GM21515 (cell line): ENCODE measurements at regions not wholly inside any gene's neighbourhood (a gene's known extent, or its start where the extent isn't known, plus 50 kb on each side); places are given as distances from the start of the nearest gene placed in this dataset.
"Not testable (repeated sequence)": the region's sequence is repeated elsewhere in the genome, so short reads cannot be mapped to it uniquely, and the experiment has no call there.

Experiments
- ATAC-seq: cut with Tn5 transposase; IDR thresholded peaks from one replicate; pipeline ENCODE4 v1.9.1; 2021; ENCODE audit not compliant: unreplicated experiment

- no peak for ATAC-seq
These were observed 109.6 kb downstream of the KCNJ2 start for GRCh38 chr17:70278844-70279462.

DNA sequence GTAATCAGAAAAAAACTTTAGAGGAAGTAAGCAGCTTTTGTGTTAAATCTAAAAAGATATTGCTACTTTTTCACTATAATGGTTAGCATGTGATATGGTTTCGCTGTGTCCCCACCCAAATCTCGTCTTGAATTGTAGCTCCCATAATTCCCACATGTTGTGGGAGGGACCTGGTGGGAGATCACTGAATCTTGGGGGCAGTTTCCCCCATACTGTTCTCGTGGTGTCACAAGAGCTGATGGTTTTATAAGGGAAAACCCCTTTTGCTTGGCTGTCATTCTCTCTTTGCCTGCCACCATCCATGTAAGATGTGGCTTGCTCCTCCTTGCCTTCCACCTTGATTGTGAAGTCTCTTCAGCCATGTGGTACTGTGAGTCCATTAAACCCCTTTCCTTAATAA lies 117.1 kb downstream of the KCNJ2 start:
- no peak for ATAC-seq

- no peak for ATAC-seq
These were observed 119.4 kb downstream of the KCNJ2 start for GRCh38 chr17:70288540-70289290.

DNA sequence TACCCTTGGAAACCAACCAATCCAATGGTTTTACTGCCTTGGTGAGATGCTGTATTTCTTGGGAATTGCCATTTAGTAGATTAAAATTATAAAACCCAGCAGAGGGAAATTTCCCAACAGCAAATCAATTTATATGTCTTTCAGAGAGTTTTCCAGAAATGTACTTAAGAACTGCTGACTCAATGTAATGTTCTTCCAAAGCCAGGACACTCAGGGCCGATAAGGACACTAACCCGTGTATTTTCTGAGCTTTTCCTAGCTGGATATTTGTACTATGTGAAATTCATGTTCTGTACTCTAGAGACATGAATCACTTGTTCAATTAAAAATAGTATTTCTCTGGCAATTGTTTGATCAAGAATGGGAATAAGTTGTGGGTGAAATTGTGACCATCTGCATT lies 121.4 kb downstream of the KCNJ2 start:
- ATAC-seq: no peak

- no peak for ATAC-seq
These were observed 123.0 kb downstream of the KCNJ2 start for GRCh38 chr17:70292366-70292765.

DNA sequence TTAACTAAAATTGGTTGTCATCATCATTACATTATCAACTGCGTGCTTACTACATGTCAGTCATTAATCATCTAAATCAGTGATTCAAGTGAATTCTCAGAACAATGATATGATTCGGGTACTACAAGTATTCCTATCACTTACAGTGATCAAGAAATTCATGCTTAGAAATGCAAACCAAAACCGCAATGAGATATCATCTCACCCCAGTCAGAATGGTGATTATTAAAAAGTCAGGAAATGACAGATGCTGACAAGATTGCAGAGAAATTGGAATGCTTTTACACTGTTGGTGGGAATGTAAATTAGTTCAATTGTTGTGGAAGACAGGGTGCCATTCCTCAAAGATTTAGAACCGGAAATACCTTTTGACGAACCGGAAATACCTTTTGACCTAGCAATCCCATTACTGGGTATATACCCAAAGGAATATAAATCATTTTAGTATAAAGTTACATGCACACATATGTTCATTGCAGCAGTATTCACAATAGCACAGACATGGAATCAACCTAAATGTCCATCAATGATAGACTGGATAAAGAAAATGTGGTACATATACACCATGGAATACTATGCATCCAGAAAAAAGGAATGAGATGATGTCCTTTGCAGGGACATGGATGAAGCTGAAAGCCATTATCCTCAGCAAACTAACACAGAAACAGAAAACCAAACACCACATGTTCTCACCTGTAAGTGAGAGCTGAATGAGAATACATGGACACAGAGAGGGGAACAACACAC lies 124.4 kb downstream of the KCNJ2 start:
- ATAC-seq: not testable (repeated sequence)

GRCh38 chr17:70295329-70295728 lies 126.0 kb downstream of the KCNJ2 start:
- ATAC-seq: no peak

DNA sequence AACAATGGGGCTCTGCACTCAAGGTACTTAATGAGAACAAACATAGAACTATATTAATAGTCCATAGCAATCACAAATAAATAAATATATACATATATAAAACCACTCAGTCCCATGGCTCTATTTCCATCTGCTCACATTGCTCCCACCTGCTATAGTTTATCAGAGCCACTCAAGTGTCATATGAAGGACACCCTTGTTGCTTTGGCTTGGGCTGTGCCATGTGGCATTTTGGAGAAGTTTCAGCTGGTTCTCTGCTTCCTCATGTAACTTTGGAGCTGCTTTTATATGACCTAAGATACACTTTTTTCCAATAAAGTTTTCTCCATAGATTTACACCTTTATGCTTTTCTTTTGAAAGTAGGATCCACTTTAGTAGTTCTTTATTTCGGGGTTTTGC lies 126.4 kb downstream of the KCNJ2 start:
- no peak for ATAC-seq

DNA sequence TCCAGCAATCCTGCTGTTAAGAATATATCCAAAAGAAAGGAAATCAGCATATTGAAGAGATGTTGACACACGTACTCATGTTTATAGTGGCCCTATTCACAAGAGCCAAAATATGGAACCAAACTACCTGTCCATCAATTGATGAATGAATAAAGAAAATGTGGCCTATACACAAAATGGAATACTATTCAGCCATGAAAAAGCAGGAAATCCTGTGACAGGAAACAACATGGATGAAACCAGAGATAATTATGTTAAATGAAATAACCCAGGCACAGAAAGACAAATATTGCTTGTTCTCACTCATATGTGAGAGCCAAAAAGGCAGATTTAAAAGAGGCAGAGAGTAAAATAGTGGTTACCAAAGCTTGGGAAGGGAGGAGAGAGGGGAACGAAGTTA lies 127.1 kb downstream of the KCNJ2 start:
- ATAC-seq: no peak

- no peak for ATAC-seq
These were observed 128.1 kb downstream of the KCNJ2 start for GRCh38 chr17:70297397-70297796.

DNA sequence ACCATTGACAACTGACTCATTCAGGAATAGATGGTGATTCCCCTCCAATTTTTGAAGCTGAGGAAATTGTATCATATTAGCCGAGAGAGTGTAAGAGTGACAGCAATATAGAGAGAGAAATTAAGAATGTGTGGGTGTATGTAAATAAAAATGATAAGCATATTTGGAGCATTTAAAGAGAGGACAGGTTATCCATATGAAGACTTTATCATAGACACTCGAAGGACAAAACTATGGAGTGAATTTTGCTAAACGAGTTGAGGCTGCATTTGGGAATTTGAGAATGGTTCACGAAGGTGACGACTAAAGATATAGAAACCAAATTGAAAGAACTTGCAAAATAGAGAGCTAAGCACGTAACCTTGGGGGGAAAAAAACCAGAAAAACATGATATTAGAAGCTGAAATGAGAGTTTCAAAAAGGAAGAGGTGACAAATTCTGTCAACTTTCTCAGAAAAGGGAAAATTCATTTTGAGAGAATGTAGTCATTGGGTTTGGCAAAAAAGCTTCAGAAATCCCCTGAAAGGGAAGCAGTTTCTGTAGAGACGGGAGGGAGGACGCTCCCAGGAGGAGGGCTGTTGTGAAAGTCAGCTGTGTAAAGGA lies 129.7 kb downstream of the KCNJ2 start:
- ATAC-seq: peak; percentile 66

DNA sequence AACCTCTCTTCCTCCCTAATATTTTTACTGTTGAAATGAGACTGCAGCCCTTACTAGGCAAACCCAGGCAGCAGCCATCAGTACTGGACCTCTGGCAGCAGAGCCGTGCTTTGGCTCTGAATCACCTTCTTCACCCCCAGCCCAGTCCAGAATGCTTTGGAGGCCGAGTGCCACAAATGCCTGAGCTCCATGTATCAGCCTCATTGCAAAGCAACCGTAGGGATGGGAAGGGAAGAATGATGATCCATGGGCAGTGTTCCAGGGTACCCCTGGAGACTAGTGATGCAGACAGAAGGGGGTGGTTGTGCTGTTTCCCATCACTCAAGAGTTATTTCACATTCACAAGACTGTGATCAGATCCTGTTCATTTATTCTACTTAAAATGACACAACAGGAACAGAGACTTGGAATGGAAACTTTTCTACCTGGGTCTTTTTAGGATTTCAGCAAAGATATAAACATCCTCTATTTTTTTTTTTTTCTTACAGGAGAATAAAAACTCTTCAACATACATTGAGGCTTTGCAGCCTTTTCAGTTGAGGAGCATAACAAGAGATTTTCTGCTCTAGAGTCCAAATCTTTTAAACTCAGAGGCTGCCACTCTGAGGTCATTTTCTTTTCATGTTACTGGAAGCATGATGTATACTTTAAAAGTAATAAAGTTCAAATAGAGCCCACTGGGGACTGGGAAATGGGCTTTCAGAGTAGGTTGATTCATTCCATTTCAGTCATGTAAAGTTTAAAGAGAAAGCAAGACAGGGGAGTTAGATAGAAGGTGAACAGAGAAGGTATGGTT lies 138.3 kb downstream of the KCNJ2 start:
- ATAC-seq: no peak

DNA sequence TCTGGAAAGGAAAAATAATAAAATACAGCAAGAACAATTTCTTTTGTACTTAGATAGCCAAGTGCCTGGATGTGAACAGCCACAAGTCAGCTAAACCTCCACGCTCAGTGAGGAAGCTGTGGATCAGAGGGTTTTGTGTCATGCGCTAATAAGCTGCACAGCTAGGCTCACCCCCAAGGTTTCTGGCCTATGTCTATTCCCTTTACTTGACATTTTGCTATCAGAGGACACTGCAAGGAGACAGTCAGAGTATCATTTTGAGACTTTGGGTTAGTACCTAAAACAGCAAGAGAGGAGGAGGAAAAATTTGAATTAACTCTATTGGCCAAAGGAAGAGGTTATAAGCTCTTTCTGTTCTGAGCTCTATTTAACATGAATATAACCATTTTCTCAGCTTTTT lies 139.3 kb downstream of the KCNJ2 start:
- ATAC-seq: no peak

GRCh38 chr17:70310221-70310672 lies 140.9 kb downstream of the KCNJ2 start:
- no peak for ATAC-seq

- no peak for ATAC-seq
These were observed 143.9 kb downstream of the KCNJ2 start for GRCh38 chr17:70313086-70313852.

- no peak for ATAC-seq
These were observed 144.8 kb downstream of the KCNJ2 start for GRCh38 chr17:70314096-70314495.

- no peak for ATAC-seq
These were observed 145.2 kb downstream of the KCNJ2 start for GRCh38 chr17:70314506-70314905.

- no peak for ATAC-seq
These were observed 148.1 kb downstream of the KCNJ2 start for GRCh38 chr17:70317421-70317820.

GRCh38 chr17:70318051-70318450 lies 148.7 kb downstream of the KCNJ2 start:
- ATAC-seq: no peak

GRCh38 chr17:70319516-70319915 lies 150.2 kb downstream of the KCNJ2 start:
- no peak for ATAC-seq
